ENCODE measurements at regions not wholly inside any gene's neighbourhood (a gene's known extent, or its start where the extent isn't known, plus 50 kb on each side); places are given as distances from the start of the nearest gene placed in this dataset.

GRCh38 chr7:18413447-18413846 is 82.1 kb upstream of the HDAC9 start:
- TF ChIP-seq EZH2phosphoT487 (IDR thresholded peaks at IDR 0.05; ENCODE audit: insufficient read depth, low read depth) (no peak), EZH2 (IDR thresholded peaks at IDR 0.05; ENCODE audit: insufficient read depth, poor library complexity, severe bottlenecking) (no peak)
